Effector memory CD8-positive, alpha-beta T cell (primary cell): ENCODE measurements at regions not wholly inside any gene's neighbourhood (a gene's known extent, or its start where the extent isn't known, plus 50 kb on each side); places are given as distances from the start of the nearest gene placed in this dataset.

Experiments
- ATAC-seq: fragments of 150-1000 bp; cut with Tn5 transposase; replicated peaks from 2 replicates; pipeline ENCODE4 v1.10.0; 2021; ENCODE audit warnings: mild to moderate bottlenecking, moderate library complexity
- DNase-seq, 3 experiments: peaks; one replicate each; pipeline ENCODE4 v3.0.0; 2021
- H3K27ac Mint-ChIP-seq, 2 donors: one replicate each; pipeline ENCODE4 v1.8.0; 2022; ENCODE audit warnings: mild to moderate bottlenecking in 2 of 2, mixed read lengths in 2 of 2, moderate library complexity in 2 of 2
- H3K27me3 Mint-ChIP-seq, 2 donors: one replicate each; pipeline ENCODE4 v1.8.0; 2022; ENCODE audit warnings: mixed read lengths in 2 of 2
- H3K36me3 Mint-ChIP-seq: one replicate; pipeline ENCODE4 v1.8.0; 2022; ENCODE audit warnings: mild to moderate bottlenecking, moderate library complexity, mixed read lengths; ENCODE audit not compliant: insufficient read depth
- H3K4me1 Mint-ChIP-seq, 2 donors: one replicate each; pipeline ENCODE4 v1.8.0; 2022; ENCODE audit warnings: low read depth in 2 of 2, mixed read lengths in 2 of 2
- H3K4me3 Mint-ChIP-seq, 2 donors: one replicate each; pipeline ENCODE4 v1.8.0; 2022; ENCODE audit warnings: mild to moderate bottlenecking in 2 of 2, mixed read lengths in 2 of 2, moderate library complexity in 2 of 2
- H3K9me3 Mint-ChIP-seq, 2 donors: one replicate each; pipeline ENCODE4 v1.8.0; 2022; ENCODE audit warnings: mixed read lengths in 2 of 2

DNA sequence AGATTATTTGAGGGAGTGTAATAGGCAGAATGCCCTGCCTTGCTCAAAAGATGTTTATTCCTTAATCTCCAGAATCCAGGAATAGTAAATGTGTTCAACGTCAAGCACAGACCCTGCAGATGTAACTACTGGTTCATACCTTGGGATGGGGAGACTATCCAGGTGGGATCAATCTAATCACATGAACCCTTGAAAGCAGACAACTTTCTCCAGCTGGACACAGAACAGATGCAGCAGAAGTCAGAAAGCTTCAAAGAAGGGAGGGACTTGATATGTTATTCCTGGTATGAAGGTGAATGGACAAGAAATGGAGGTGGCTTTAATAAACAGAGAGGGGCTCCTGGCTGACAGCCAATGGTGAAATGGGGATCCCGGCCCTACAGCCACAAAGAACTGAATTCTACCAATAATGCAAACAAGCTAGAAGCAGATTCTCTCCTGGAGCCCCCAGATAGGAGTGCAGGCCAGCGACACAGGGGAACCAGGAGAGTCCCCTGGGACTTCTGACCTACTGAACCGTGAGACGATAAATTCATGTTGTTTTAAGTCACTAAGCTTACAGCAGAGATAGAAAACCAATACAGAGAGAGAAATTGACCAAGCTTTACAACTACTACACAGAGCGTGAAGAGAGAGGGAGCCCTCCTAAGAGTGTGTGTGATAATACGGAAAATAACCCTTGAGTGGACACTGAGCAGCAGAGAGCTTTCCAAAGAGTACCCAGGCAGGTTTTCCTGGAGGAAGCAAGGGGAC lies 133.5 kb upstream of the TMEM132C start:
- H3K4me1 Mint-ChIP-seq, result no peaks in the 10 kb centered on the region
- H3K4me3 Mint-ChIP-seq, result no peak overlapping the region
- H3K27ac Mint-ChIP-seq, result no peak overlapping the region
- peaks cover 0 to 2% of the 10 kb centered on the region in 2 donors for H3K9me3 Mint-ChIP-seq
- no peak for ATAC-seq
- no peaks in the 10 kb centered on the region for H3K36me3 Mint-ChIP-seq
- no peaks in the 10 kb centered on the region for H3K27me3 Mint-ChIP-seq
- no peak for DNase-seq

DNA sequence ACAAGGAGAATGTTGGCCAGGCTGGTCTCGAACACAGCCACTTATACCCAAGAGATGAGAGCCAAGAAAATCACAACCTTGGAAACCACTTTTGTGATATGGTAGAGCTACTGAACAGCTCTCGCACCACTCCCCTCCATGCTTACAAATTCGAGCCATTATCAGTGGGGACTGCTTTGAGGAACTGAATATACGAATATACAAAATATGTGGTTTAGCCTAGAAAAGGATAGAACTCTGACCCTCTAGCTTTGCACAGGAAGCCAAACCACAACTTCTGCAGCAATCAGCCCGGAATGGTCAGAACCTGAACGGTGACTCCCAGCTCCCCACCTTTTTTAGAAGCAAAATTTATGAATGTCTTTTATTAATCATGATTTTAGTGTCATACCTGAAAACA lies 129.8 kb upstream of the TMEM132C start:
- Mint-ChIP-seq H3K27me3 (no peaks in the 10 kb centered on the region), H3K27ac (no peak overlapping the region), H3K36me3 (no peaks in the 10 kb centered on the region), H3K4me3 (no peak overlapping the region), H3K4me1 (no peaks in the 10 kb centered on the region), H3K9me3 (peaks cover 0 to 2% of the 10 kb centered on the region in 2 donors)
- ATAC-seq, result no peak
- DNase-seq, result no peak

DNA sequence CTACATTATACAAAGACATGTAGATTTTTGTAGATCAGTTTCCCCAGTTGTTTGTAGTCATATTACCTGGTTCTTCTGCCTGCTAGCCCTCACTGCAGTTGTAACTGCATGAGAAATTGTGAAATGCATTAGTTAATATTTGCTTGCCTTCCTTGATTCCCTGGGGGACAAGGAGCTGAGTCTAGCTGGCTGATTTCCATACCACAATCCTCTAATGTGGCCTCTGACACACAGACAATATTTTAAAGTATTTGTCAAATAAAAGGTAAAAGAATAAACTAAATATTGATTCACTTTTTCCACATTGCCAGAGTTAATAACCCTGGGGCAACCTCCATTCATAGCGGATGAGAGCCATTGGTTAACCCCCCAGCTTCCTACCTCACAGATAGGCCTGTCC lies 128.8 kb upstream of the TMEM132C start:
- Mint-ChIP-seq H3K9me3 (peaks cover 0 to 2% of the 10 kb centered on the region in 2 donors), H3K4me3 (no peak overlapping the region), H3K27ac (no peak overlapping the region), H3K4me1 (no peaks in the 10 kb centered on the region), H3K27me3 (no peaks in the 10 kb centered on the region), H3K36me3 (no peaks in the 10 kb centered on the region)
- DNase-seq, result no peak
- no peak for ATAC-seq

- H3K4me1 Mint-ChIP-seq, result no peaks in the 10 kb centered on the region
- DNase-seq (no peak), ATAC-seq (no peak)
- H3K9me3 Mint-ChIP-seq, result peaks cover 0 to 4% of the 10 kb centered on the region in 2 donors
- H3K27ac Mint-ChIP-seq, result no peak overlapping the region
- H3K36me3 Mint-ChIP-seq, result no peaks in the 10 kb centered on the region
- no peak overlapping the region for H3K4me3 Mint-ChIP-seq
- no peaks in the 10 kb centered on the region for H3K27me3 Mint-ChIP-seq
Measured at GRCh38 chr12:128140551-128140950, 126.4 kb upstream of the TMEM132C start.

- H3K4me3 Mint-ChIP-seq, result no peak overlapping the region
- no peak overlapping the region for H3K27ac Mint-ChIP-seq
- H3K27me3 Mint-ChIP-seq, result peaks cover 0 to 6% of the 10 kb centered on the region in 2 donors
- H3K36me3 Mint-ChIP-seq, result no peaks in the 10 kb centered on the region
- DNase-seq, result no peak
- ATAC-seq, result no peak
- peaks cover 2 to 12% of the 10 kb centered on the region in 2 donors for H3K9me3 Mint-ChIP-seq
- no peaks in the 10 kb centered on the region for H3K4me1 Mint-ChIP-seq
Measured at GRCh38 chr12:128150961-128151360, 116.0 kb upstream of the TMEM132C start.

DNA sequence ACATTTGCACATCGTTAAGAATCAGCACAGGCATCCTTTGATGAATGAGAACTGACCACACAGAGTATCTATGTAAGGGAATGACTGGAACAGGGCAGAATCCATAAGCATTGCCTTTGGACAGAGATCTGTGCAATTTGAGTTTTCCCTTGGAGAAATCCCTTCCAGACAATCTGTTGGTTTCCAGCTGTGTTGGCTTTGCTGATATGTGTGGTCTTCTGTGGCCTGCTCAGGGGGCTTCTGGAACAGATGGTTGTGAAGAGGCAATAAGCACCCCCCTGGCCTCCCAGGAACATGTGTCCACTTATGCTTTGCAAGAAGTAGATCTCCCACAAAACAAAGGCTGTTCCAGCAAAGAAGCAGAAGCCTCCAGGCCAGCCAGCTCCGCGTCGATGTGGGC lies 111.4 kb upstream of the TMEM132C start:
- no peak for DNase-seq
- Mint-ChIP-seq H3K27me3 (peaks cover 0 to 6% of the 10 kb centered on the region in 2 donors), H3K9me3 (peaks cover 2 to 12% of the 10 kb centered on the region in 2 donors), H3K36me3 (no peaks in the 10 kb centered on the region), H3K27ac (no peak overlapping the region), H3K4me3 (no peak overlapping the region), H3K4me1 (no peaks in the 10 kb centered on the region)
- ATAC-seq, result no peak

GRCh38 chr12:128163086-128163485 lies 103.9 kb upstream of the TMEM132C start:
- H3K9me3 Mint-ChIP-seq, result peaks cover under 1% of the 10 kb centered on the region in 2 donors
- H3K27ac Mint-ChIP-seq, result no peak overlapping the region
- no peaks in the 10 kb centered on the region for H3K36me3 Mint-ChIP-seq
- H3K27me3 Mint-ChIP-seq, result no peaks in the 10 kb centered on the region
- ATAC-seq (no peak), DNase-seq (no peak)
- H3K4me1 Mint-ChIP-seq, result no peaks in the 10 kb centered on the region
- H3K4me3 Mint-ChIP-seq, result no peak overlapping the region

- no peak for DNase-seq
- peaks cover 0 to 5% of the 10 kb centered on the region in 2 donors for H3K27me3 Mint-ChIP-seq
- H3K9me3 Mint-ChIP-seq, result peaks cover 4 to 8% of the 10 kb centered on the region in 2 donors
- H3K27ac Mint-ChIP-seq, result no peak overlapping the region
- no peak overlapping the region for H3K4me3 Mint-ChIP-seq
- no peaks in the 10 kb centered on the region for H3K4me1 Mint-ChIP-seq
- no peak for ATAC-seq
- H3K36me3 Mint-ChIP-seq, result no peaks in the 10 kb centered on the region
Measured at GRCh38 chr12:128164533-128164932, 102.4 kb upstream of the TMEM132C start.

DNA sequence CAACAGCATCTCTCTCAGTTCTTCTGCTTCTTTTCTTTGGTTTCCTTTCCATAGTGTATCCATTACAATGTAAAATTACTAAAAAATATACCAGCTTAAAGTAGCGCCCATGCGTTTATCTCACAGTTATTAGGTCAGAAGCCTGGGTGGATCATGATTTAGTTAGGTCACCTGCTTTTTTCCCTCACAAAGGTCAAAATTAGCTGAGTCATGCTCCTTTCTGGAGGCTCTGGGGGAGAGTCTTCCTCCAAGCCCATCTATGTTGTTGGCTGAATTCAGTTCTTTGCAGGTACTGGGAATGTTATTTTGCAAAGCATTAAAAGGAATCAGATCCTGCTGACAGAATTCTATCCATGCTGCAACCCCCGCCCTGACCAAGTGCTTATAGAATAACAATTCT lies 101.6 kb upstream of the TMEM132C start:
- no peak for ATAC-seq
- H3K4me3 Mint-ChIP-seq, result no peak overlapping the region
- peaks cover 4 to 8% of the 10 kb centered on the region in 2 donors for H3K9me3 Mint-ChIP-seq
- H3K36me3 Mint-ChIP-seq, result no peaks in the 10 kb centered on the region
- DNase-seq, result no peak
- no peak overlapping the region for H3K27ac Mint-ChIP-seq
- peaks cover 0 to 5% of the 10 kb centered on the region in 2 donors for H3K27me3 Mint-ChIP-seq
- no peaks in the 10 kb centered on the region for H3K4me1 Mint-ChIP-seq

- H3K27me3 Mint-ChIP-seq, result peaks cover 0 to 5% of the 10 kb centered on the region in 2 donors
- no peaks in the 10 kb centered on the region for H3K36me3 Mint-ChIP-seq
- H3K4me3 Mint-ChIP-seq, result no peak overlapping the region
- DNase-seq (no peak), ATAC-seq (no peak)
- H3K9me3 Mint-ChIP-seq, result peaks cover 4 to 8% of the 10 kb centered on the region in 2 donors
- no peaks in the 10 kb centered on the region for H3K4me1 Mint-ChIP-seq
- H3K27ac Mint-ChIP-seq, result no peak overlapping the region
Measured at GRCh38 chr12:128168273-128168672, 98.7 kb upstream of the TMEM132C start.

GRCh38 chr12:128170181-128170580 lies 96.8 kb upstream of the TMEM132C start:
- Mint-ChIP-seq H3K4me3 (no peak overlapping the region), H3K4me1 (no peaks in the 10 kb centered on the region), H3K27me3 (peaks cover 0 to 5% of the 10 kb centered on the region in 2 donors), H3K9me3 (peaks cover 4 to 8% of the 10 kb centered on the region in 2 donors), H3K27ac (no peak overlapping the region), H3K36me3 (no peaks in the 10 kb centered on the region)
- ATAC-seq, result no peak
- no peak for DNase-seq

DNA sequence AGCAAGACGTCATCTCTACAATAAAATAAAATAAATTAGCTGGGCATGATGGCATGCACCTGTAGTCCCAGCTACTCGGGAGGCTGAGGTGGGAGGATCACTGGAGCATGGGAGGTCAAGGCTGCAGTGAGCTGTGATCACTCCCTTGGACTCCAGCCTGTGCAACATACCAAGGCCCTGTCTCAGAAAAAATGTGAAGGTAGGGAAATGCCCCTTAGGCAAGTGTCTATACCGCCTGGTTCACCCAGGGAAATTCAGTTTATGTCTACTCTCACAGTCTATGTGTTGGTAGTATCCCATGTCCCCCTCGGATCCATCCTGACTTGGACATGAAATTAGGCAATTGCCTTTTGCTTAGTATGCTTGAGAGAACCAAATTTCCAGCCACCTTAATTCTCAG lies 88.4 kb upstream of the TMEM132C start:
- no peak for ATAC-seq
- no peak overlapping the region for H3K4me3 Mint-ChIP-seq
- H3K4me1 Mint-ChIP-seq, result peaks cover 0 to 2% of the 10 kb centered on the region in 2 donors
- peaks cover 2 to 8% of the 10 kb centered on the region in 2 donors for H3K9me3 Mint-ChIP-seq
- H3K27ac Mint-ChIP-seq, result no peak overlapping the region
- no peaks in the 10 kb centered on the region for H3K36me3 Mint-ChIP-seq
- H3K27me3 Mint-ChIP-seq, result no peaks in the 10 kb centered on the region
- no peak for DNase-seq

- Mint-ChIP-seq H3K4me3 (no peak overlapping the region), H3K4me1 (peaks cover 0 to 2% of the 10 kb centered on the region in 2 donors), H3K27me3 (no peaks in the 10 kb centered on the region), H3K9me3 (peaks cover 2 to 8% of the 10 kb centered on the region in 2 donors), H3K36me3 (no peaks in the 10 kb centered on the region), H3K27ac (no peak overlapping the region)
- ATAC-seq, result no peak
- no peak for DNase-seq
Measured at GRCh38 chr12:128178966-128179365, 88.0 kb upstream of the TMEM132C start.

GRCh38 chr12:128180166-128180565 lies 86.8 kb upstream of the TMEM132C start:
- no peak for DNase-seq
- H3K9me3 Mint-ChIP-seq, result peaks cover 2 to 8% of the 10 kb centered on the region in 2 donors
- peaks cover 0 to 2% of the 10 kb centered on the region in 2 donors for H3K4me1 Mint-ChIP-seq
- ATAC-seq, result no peak
- no peaks in the 10 kb centered on the region for H3K27me3 Mint-ChIP-seq
- no peak overlapping the region for H3K4me3 Mint-ChIP-seq
- no peak overlapping the region for H3K27ac Mint-ChIP-seq
- no peaks in the 10 kb centered on the region for H3K36me3 Mint-ChIP-seq
